Stimulated activated CD8-positive, alpha-beta memory T cell treated with anti-CD3 and anti-CD28 coated beads, Interleukin-15, amount 100 ng/mL, for 1 hour (primary cell): ENCODE measurements at regions not wholly inside any gene's neighbourhood (a gene's known extent, or its start where the extent isn't known, plus 50 kb on each side); places are given as distances from the start of the nearest gene placed in this dataset.
"Not testable (repeated sequence)": the region's sequence is repeated elsewhere in the genome, so short reads cannot be mapped to it uniquely, and the experiment has no call there.

Experiments
- DNase-seq: peaks from one replicate; pipeline ENCODE4 v3.0.0-alpha.2; 2020; ENCODE audit warnings: low read depth

GRCh38 chr2:37782721-37783371 lies 111.4 kb upstream of the CDC42EP3 start:
- no peak for DNase-seq

DNA sequence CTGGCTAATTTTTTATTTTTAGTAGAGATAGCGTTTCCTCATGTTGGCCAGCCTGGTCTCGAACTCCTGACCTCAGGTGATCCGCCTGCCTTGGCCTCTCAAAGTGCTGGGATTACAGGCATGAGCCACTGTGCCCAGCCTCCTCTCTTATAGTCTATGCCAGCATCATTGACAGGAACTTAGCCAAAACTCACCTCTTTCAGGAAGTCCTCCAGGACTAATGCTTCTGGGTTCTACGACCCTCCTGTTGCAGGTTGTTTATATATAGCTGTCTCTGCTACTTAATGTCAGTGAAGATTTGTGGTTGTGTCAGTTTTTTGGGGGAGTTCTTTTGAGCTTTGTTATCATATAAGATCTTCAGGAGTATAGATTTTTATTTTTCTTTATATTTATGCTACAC lies 112.1 kb upstream of the CDC42EP3 start:
- no peak for DNase-seq

DNA sequence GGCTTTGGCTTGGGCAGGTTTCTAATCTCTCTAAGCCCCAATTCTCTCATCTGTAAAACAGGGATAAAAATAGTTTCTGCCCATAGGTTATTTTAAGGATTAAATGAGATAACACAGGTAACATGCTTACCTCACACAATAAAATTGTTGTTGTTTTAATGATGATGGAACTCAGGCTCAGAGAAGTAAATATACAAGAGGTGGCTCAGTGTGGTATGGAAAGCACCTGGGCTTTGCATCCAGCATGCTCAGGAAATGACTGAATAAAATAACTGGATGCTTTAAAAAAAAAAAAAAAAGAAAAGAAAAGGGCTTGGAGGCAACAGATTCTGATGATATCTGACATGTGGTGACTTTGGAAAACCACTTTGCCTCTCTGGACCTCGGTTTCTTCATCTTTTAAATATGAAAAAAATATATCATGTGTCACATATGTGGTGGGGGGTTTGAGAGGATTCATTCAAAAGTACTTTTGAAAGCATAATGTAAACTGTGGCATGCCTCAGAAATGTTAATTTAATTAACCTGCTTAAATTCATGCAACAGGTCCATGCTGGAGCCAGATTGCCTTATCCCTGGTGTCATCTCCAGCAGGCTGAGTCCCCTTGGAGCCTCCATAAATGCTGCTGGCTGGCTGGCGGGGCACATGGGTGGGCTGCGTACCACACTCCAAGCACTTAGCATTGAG lies 112.8 kb upstream of the CDC42EP3 start:
- DNase-seq: no peak

DNA sequence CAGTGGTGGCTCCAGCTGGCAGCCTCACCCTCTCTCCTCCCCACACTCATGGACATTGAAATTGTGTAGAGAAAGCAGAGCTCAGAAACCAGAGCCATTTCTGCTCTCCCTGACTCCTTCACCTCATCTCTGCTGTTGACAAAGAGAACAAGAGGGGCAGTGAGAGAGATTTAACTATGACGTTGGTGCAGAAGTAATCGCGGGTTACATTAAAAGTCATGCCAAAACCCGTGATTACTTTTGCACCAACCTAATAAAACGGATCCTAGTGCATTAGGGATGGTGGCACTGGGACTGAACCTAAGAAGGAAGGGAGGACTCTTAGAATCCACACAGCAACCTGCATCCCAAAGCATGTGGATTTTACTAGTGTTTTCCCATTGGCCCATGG lies 113.3 kb upstream of the CDC42EP3 start:
- DNase-seq: no peak

DNA sequence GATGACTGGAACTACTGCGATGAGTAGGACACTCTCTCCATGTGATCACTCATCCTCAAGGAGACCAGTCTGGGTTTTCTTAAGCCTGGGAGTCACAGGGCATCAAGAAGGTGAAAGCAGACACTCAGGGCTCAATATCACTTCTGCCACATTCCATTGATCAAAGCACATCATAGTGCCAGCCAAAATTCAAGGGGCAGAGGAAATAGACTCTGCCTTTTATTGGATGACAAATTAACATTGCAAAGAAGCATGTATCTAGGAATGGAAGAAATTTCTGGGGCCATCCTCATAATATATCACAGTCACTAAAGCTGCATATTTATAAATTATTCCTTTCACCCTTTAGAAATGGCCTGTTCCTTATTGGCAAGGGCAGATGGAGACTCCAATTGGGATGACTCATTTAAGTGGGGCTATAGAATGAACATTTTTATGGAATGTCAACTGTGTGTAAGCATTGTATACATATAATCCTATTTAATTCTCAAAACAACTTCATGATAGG lies 114.8 kb upstream of the CDC42EP3 start:
- no peak for DNase-seq

- DNase-seq: no peak
Measured at GRCh38 chr2:37786854-37787253, 115.4 kb upstream of the CDC42EP3 start.

DNA sequence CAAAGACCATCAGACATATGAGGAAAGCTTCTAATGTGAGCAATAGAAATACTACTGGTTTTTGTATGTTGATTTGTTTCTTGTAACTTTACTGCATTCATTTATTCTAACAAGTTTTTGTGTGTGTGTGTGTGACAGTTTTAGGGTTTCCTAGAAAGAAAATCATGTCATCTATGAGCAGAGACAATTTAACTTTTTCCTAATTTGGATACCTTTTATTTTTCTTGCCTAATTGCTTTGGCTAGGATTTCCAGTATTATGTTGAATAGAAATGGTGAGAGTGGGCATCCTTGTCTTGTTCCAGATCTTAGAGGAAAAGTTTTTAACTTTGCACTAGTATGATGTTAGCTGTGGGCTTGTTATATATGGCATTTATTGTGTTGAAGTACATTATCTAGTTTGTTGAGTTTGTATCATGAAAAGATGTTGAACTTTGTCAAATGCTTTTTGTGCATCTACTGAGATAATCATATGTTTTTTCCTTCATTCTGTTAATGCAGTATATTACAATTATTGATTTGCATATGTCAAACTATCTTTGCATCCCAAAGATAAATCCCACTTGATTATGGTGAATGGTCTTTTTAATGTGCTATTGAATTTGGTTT lies 117.3 kb upstream of the CDC42EP3 start:
- no peak for DNase-seq

DNA sequence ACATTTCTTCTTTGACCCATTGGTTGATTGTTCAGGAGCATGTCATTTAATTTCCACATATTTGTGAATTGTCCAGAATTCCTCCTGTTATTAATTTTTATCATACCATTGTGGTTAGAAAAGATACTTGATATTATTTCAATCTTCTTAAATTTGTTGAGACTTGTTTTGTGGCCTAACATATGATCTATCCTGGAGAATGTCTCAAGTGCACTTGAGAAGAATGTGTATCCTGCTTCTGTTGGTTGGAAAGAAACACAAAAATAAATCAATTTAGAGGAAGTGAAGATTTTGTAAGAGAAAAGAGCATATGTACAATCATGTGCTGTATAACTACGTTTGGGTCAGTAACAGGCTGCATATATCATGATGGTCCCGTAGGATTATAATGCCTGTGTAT lies 118.6 kb upstream of the CDC42EP3 start:
- no peak for DNase-seq

- DNase-seq: no peak
Measured at GRCh38 chr2:37790462-37790861, 119.0 kb upstream of the CDC42EP3 start.

- no peak for DNase-seq
Measured at GRCh38 chr2:37792366-37792765, 120.9 kb upstream of the CDC42EP3 start.

GRCh38 chr2:37793004-37793403 lies 121.6 kb upstream of the CDC42EP3 start:
- DNase-seq: no peak

DNA sequence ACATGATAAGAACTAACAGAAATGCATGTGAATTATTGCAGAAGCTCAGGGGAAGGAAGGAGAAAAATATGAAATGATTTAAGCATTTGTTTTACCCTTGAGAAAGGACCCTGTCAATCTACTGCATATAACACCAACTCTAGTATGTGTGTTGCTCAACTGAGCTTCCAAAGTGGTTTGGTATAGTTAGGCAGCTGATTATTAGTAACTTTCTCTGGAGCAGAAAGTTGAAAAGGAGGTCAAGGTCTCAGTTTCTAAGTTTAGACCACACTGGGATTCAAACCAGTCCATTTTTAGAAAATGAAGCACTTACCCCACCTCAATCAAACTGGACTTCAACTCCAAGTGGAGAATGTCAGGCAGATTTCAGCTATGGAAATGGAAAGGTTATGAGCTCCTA lies 123.3 kb upstream of the CDC42EP3 start:
- DNase-seq: no peak

DNA sequence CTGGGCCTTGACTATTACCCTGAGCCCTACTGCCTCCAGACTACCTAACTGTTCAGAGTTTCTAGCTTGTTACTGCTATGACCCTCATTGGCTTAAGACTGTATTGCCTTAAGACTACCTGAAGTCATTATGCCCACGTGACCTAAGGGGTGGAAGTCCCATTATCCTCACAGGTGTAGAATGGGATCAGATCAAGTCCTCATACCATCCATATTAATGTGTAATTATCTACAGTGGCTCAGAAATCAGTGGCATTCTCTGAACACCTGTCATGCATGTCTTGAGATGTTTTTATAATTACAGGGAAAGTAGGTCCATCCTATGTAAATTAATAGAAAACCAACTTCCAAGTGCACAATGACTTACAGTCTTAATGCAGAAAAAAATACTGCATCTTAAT lies 124.0 kb upstream of the CDC42EP3 start:
- no peak for DNase-seq

DNA sequence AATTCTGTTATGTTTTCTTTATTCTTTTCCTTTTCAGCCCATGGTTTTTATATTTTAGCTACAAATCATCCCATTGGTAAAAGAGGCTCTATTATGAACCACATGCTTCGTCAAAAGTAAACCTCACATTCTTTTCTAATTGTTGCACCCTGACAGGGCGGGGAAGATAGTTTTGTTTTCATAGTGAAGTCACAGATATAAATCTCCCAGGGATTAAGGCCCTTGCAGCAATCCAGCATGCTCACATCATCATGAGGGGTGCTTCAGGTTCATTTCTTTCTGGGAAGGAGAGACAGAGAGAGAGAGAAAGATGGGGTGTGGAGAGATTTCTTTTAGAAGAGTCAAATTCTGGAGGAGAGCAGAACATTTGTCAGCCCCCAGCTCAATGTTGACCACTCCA lies 124.5 kb upstream of the CDC42EP3 start:
- DNase-seq: no peak

GRCh38 chr2:37796481-37796880 lies 125.0 kb upstream of the CDC42EP3 start:
- no peak for DNase-seq

DNA sequence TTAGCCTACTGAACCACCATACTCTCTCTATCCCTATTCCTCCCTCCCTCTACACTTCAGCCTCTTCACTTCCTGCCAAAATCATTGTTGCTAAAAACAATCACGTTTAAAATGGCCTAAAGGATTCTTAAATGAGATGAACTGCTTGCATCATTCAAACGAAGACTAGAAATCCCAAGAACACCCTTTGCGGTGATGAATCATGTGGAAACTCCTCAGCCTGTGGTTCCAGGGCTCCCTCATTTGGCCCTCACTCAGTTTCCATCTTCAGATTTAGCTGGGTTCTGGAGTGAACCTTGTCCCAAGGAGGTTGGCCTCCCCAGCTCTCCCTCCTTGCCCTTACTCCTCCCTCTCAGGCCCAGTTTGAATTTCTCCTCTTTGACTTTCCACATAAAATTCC lies 125.6 kb upstream of the CDC42EP3 start:
- no peak for DNase-seq

- DNase-seq: no peak
Measured at GRCh38 chr2:37798315-37799005, 126.6 kb upstream of the RMDN2 start.

- DNase-seq: no peak
Measured at GRCh38 chr2:37800176-37800858, 124.8 kb upstream of the RMDN2 start.

DNA sequence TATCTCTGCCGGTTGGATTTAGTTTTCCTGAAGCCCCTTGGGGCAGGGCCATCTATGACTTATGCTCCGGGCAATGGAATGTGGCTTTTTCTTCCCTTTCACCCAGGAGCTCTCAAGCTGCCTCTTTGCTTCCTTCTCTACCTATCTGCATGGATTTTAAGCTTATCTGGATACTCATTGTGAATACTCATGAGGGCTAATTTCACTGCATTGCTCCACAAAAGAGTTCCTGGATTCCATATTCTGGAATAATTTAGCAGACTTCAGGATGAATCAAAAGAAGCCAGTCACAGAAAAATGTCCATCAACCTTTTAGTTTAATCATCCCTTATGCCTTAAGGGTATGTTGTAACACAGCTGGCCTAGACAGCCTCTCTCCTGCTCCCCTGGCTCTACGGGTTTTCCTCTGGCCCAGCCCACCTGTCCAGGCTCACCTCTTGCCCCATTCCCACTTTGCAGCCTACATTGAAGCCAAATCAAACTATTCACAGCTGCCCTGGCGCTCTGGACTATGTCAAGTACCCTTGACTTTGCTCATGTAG lies 122.8 kb upstream of the RMDN2 start:
- no peak for DNase-seq

DNA sequence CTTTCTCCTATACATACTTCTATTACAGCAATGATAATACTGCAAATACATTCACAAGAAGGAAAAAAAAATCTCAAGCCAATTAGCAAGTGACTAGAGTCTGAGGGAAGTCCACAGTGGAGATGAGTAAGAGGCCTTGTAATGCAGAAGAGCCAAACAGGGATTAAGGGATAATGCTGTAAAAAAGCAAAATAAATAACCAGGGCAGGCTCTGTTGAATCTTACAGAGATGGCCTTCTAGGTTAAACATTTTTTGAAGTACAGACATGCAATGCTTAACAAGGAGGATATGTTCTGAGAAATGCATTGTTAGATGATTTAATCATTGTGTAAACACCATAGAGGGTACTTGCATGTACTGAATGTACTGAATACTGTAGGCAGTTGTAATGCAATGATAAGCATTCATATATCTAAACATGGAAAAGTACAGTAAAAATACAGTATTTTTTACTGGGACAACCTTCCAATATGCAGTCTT lies 122.1 kb upstream of the RMDN2 start:
- no peak for DNase-seq

GRCh38 chr2:37806004-37806403 lies 119.1 kb upstream of the RMDN2 start:
- DNase-seq: not testable (repeated sequence)

DNA sequence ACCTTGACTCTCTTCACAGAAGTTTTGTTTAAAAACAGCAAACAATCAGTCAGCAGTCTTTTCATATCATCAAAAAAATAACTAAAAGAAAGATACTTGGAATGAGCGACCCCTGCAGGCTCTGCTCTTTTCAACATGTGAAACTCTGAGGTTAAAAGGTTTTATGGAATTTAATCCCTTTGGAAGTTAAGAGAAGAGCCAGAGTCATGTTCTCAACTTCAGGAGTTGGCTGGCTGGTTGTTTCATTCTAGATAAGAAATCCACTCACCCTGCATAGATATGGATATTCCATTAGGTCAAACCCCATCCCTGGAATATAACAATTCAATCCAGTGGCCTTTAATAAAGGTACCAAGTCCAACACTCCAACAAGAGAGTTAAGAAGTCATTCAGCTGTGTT lies 115.6 kb upstream of the RMDN2 start:
- no peak for DNase-seq
